CD4-positive, alpha-beta memory T cell (primary cell): ENCODE measurements at regions not wholly inside any gene's neighbourhood (a gene's known extent, or its start where the extent isn't known, plus 50 kb on each side); places are given as distances from the start of the nearest gene placed in this dataset.

ENCODE experiments used
- CTCF ChIA-PET: fragments of 350-600 bp; sonication (Branson Sonifier 250); formaldehyde crosslinking; loops from one replicate; lab custom pipeline; 2021; ENCODE audit warnings: inconsistent platforms; ENCODE audit not compliant: partially characterized antibody; lab: Charles Lee
- POLR2A ChIA-PET: fragments of 350-600 bp; sonication (Branson Sonifier 250); formaldehyde crosslinking; loops from one replicate; lab custom pipeline; 2021; ENCODE audit not compliant: partially characterized antibody; lab: Charles Lee
- DNase-seq, 5 donors: peaks; one replicate each; pipeline versions ENCODE4 v3.0.0 to v3.0.0-alpha.2; 2020 to 2022; ENCODE audit warnings: mixed read lengths in 1 of 5
- H3K27ac ChIP-seq: one replicate; pipeline ENCODE4 v1.7.0; 2013; ENCODE audit warnings: low read depth, low read length
- H3K27me3 ChIP-seq: 2 replicates; pipeline ENCODE4 v1.7.0; 2013; ENCODE audit warnings: mild to moderate bottlenecking, low read length, moderate library complexity; ENCODE audit not compliant: insufficient read depth
- H3K36me3 ChIP-seq: 2 replicates; pipeline ENCODE4 v1.7.0; 2013; ENCODE audit warnings: mild to moderate bottlenecking, low read length, moderate library complexity; ENCODE audit not compliant: insufficient read depth
- H3K4me1 ChIP-seq: 2 replicates; pipeline ENCODE4 v1.7.0; 2013; ENCODE audit warnings: mild to moderate bottlenecking, low read length, moderate library complexity; ENCODE audit not compliant: insufficient read depth
- H3K4me3 ChIP-seq, 2 donors: one replicate each; pipeline ENCODE4 v1.7.0; 2013; ENCODE audit warnings: low read length in 2 of 2, mild to moderate bottlenecking in 1 of 2
- H3K9me3 ChIP-seq, 2 donors: one replicate each; pipeline ENCODE4 v1.7.0; 2013; ENCODE audit warnings: low read length in 2 of 2, control low read depth in 1 of 2; ENCODE audit not compliant: control insufficient read depth in 1 of 2
- H3K27ac Mint-ChIP-seq, 7 donors: one replicate each; pipeline ENCODE4 v1.8.0; 2020 to 2021; ENCODE audit warnings: mixed read lengths in 7 of 7, mild to moderate bottlenecking in 6 of 7, inconsistent platforms in 3 of 7, moderate library complexity in 3 of 7
- H3K27me3 Mint-ChIP-seq, 2 donors: one replicate each; pipeline ENCODE4 v1.8.0; 2020 to 2021; ENCODE audit warnings: mixed read lengths in 2 of 2
- H3K36me3 Mint-ChIP-seq, 2 donors: one replicate each; pipeline ENCODE4 v1.8.0; 2020 to 2021; ENCODE audit warnings: mixed read lengths in 2 of 2, inconsistent platforms in 1 of 2, mild to moderate bottlenecking in 1 of 2
- H3K4me1 Mint-ChIP-seq, 4 donors: one replicate each; pipeline ENCODE4 v1.8.0; 2020 to 2021; ENCODE audit warnings: mixed read lengths in 4 of 4, mild to moderate bottlenecking in 1 of 4
- H3K4me3 Mint-ChIP-seq, 8 donors: one replicate each; pipeline ENCODE4 v1.8.0; 2020 to 2021; ENCODE audit warnings: mixed read lengths in 8 of 8, mild to moderate bottlenecking in 7 of 8, moderate library complexity in 6 of 8, inconsistent platforms in 3 of 8
- H3K9me3 Mint-ChIP-seq, 8 donors: one replicate each; pipeline ENCODE4 v1.8.0; 2020 to 2021; ENCODE audit warnings: mixed read lengths in 8 of 8, mild to moderate bottlenecking in 5 of 8, inconsistent platforms in 3 of 8, moderate library complexity in 1 of 8
- intact Hi-C: fragments of 100-400 bp; cut with micrococcal nuclease; formaldehyde crosslinking; loops from one replicate; pipeline ENCODE4 v1.15.1; 2023

GRCh38 chr4:137583671-137584070, 51.4 kb upstream of the PCDH18 start:
- Histone ChIP-seq H3K4me1 (no peaks in the 10 kb centered on the region), H3K4me3 (no peak overlapping the region), H3K27ac (no peak overlapping the region), H3K36me3 (no peaks in the 10 kb centered on the region), H3K9me3 (no peaks in the 10 kb centered on the region), H3K27me3 (no peaks in the 10 kb centered on the region)
- DNase-seq = no peak
- CTCF ChIA-PET = no interaction called here
- intact Hi-C loops = no loop called here
- no peak overlapping the region for H3K4me3 Mint-ChIP-seq
- no peak overlapping the region for H3K27ac Mint-ChIP-seq
- POLR2A ChIA-PET = no interaction called here
- H3K27me3 Mint-ChIP-seq = no peaks in the 10 kb centered on the region
- peaks cover 0 to 4% (median 2%) of the 10 kb centered on the region in 8 donors for H3K9me3 Mint-ChIP-seq
- H3K36me3 Mint-ChIP-seq = no peaks in the 10 kb centered on the region
- H3K4me1 Mint-ChIP-seq = no peaks in the 10 kb centered on the region
